GM18858 (cell line): ENCODE measurements at regions not wholly inside any gene's neighbourhood (a gene's known extent, or its start where the extent isn't known, plus 50 kb on each side); places are given as distances from the start of the nearest gene placed in this dataset.
A peak's percentile ranks its signal among the peaks of the same experiment; 100 is the strongest.

Experiments used
- ATAC-seq: cut with Tn5 transposase; IDR thresholded peaks from one replicate; pipeline ENCODE4 v1.9.1; 2021; ENCODE audit not compliant: unreplicated experiment

DNA sequence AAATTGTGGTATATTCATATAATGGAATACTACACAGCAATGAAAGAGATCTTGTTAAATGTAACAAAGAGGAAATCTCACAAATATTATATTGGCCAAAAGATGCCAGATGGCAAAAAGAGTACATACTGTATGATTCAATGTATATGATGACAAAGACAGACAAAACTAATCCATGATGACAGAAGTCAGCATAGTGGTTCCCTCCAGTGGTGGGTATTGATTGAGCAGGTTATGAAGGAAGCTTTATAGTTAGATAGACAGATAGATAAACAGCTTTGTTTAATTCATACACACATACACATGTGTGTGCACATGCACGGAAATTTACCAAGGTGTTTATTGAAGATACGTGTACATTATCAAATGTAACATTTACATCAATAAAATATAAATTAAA, 74.4 kb upstream of the SMIM36 start:
- no peak for ATAC-seq

DNA sequence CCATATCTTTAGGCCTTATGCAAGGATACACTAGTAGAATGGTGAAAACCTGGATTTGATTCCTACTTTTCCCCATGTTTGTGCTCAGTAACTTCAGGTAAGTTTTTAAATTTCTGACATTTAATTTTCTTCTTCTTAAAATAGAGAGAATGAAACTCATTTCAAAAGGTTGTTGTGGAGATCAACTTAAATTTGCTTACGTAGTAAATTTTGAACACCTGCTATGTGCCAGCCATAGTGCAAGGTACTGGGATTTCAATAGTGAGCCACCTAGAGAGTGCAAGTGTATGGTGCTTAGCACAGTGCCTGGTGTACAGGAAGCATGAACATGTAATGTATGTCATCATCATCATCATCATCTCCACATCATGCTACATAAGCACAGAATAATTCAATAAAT, 73.6 kb upstream of the SMIM36 start:
- ATAC-seq = no peak

DNA sequence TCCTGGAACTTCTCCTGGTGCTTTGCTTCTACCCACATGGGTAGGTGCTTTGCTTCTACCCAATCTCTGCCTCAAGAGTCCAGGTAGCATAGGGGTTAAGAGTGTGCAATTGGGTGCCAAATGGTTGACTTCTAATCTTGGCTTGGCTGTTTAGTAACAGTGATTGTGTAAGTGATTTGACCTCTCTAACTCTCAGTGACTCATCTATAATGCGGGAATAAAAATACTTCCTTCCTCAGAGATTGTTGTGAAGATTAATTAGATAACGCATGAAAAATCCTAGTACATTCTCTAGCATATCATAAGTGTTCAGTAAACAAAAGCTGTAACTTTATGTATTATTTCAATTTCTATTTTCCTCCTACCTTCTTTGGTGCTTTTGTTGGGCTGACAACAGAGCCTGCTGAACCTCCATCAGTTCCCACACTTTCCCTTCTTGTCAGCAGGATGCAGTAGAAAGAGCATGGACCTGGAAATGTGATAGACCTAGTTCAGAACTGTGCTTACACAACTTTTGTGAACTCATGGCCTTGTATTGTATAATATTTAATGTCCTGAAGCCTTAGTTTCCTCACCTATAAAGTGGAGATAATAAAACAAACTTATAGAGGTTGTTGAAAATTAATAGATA, 72.9 kb upstream of the SMIM36 start:
- ATAC-seq = no peak

DNA sequence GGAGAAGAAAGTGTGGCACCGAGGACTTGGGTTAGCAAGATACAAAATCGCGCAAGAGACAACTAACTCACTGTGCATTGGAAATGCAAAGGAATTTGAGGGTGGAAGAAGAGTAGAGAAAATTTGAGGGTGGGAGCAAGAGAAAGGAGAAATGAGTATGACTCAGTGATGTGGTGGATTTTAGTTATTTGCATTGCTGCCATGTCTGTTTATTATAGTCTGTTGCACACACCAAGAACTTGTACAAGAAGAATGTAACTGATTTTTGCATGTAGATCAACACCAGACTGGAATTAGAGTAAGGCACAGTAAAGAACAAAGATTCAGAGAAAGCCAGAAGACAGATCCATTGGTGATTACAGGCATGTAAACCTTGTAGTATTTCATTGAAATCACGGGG, 71.6 kb upstream of the SMIM36 start:
- ATAC-seq = no peak

DNA sequence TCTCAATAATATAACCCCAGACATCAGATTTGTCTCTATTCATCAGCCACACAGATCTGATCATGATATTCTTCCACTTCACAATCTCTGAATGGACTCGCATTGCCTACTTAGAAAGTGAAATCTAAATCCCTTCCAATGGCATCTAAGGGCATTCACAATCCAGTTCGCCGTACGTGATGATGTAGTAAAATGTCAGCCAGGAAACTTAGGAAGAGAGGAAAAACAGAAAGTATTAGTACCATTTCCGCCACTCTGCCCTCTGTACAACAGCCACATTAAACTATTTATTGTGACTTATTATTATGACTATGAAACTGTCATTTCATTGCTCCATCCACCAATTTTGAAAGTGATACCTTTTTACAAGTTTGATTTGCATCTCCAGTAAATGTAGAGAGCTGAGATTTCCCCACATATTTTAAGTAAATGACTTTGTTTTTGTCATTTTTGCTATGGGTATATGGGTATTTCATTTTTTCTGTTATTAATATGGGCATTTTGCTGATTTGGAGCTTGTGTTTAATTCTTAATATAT, 69.4 kb upstream of the SMIM36 start:
- peak; percentile 59 for ATAC-seq

DNA sequence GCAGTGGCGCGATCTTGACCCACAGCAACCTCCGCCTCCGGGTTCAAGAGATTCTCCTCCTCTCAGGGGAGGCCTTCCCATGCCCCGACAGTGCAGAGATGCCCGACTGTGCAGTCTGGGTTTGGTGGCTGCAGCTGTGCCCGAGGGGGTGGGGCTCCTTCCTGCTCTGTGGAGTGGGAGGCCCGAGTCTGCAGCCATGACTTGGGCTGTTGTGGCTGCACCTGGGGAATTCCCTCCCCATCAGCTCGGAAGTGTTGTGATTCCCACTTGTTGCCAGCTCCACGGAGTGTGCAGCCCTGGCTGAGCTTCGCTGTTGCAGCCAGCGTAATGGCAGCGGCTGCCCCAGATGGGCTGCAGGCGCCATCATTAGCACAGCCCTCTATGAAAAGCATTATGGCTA, 66.4 kb upstream of the SMIM36 start:
- ATAC-seq = no peak

DNA sequence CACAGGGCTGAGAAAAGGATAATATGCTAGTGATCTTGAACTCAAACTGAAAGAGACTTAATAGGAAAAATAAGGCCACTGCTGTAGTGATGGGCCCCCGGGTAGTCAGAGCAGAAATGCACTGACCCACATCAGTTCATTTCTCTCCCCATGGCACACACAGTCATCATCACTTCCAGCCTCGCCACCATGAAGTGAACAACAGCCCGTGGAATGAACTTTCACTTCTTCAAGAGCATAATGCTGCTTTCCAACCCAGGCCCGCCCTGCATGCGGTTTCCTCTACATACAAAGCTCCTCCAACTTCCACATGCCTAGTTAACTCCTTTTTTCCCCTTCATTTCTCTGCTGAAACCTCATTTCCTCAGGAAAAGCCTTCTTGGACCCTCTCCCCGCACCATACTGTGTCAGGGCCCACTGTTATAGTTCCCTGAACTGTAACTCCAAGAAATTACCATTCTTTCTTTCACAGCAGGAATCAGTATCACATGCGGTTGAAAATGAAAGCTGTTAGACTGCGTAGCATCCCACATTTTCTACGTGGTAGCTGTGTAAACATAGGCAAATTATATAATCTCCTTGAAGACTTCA, 65.8 kb upstream of the SMIM36 start:
- peak; percentile 49 for ATAC-seq

DNA sequence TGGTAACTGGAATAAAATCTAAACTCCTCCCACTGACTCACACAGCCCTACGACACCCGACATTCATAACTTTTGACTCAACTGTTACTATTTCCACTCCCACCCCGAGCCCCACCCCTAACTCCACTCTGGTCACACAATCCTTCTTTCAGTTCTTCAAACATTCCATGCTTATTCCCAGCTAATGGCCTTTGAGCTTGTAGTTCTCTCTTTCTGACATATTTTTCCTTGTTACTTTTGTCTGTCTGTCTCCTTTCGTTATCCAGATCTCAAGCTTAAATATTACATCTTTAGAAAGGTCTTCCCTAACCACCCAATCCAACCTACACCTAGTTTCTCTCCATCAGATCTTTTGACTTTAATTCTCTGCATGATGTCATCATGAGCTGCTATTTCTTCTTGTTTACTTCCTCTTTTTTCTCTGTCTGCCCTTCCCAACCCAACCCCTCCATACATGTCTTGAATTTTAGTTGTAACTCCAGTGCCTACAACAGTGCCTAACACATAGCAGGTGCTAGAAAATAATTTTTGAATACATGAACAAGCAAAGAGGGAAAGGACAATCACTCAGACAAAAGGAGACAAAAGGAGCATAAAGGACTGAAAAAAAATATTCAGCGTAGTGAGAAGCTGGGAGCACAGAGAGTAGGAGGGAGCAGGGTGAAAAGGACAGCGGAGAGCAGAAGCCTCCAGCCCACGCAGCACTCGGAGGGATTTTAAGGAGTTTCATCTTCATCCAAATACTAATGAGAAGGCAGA, 65.2 kb upstream of the SMIM36 start:
- ATAC-seq = peak; percentile 22

DNA sequence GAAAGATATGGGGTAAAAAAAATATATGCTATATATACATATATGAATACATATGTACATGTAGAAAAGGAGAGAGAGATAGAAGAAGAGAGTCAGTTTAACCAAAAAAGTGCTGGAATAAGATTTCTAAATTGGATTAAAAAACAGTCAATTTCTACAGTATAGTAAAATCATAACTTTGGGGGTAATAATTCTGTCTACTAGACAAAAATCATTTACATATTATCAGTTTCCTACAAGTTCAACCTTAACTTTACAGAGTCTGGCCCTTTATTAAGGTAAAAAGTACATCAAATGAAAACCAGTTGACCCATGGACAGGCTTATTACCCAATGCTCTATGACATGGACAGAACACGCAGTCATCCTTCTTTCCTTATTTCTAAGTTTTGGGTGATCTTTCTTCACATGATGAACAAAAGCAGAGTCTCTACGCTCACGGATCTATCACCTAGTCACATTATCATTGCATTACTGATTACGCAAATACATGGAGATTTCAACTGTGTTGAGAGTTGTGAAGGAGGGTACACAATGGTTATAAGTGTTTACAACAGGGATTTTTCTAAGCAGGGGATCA, 63.9 kb upstream of the SMIM36 start:
- no peak for ATAC-seq

DNA sequence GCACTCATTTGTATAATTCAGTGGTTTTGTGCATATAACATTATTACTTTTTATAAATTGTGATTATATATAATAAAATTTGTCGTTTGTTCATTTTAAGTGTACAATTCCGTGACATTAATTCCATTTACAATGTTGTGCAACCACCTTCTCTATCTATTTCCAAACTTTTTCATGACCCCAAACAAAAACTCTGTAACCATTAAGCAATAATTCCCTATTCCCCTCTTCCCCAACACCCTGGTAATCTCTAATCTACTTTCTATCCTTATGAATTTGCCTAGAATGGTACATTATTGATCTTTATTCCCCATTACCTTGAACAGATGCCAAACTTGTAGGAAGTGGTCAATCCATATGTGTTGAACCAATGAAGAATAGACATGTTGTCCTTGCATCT, 61.3 kb upstream of the SMIM36 start:
- no peak for ATAC-seq

DNA sequence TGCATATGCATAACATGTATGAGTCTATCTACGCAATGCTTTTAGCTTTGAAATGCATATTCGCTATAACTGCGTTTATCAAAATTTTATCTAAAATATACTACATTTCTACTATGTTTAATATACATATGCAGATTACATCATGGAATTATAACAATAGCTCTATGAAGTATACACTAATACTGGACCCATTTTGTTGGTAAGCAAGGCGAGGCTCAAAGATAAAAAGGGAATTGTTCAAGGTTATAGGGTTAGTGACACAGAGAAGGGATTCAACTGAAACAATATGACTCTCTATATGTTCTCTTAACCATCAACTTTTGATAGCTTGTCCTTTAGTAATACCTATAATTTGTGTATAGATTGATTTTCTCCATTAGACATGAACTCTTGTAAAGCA, 60.9 kb upstream of the SMIM36 start:
- ATAC-seq = no peak

DNA sequence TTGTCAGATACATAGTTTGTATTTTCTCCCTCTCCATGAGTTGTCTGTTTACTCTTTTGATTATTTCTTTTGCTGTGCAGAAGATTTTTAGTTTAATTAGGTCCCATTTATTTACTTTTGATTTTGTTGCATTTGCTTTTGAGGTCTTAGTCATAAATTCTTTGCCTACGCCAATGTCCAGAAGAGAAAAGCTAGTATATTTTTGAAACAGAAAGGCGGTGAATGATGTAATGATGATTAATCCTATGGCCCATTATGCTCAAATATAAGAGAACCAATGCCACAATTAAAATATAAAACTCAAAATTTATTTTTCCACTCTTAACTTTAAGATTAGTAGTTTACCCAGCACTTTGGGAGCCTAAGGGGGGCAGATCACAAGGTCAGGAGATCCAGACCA, 59.8 kb upstream of the SMIM36 start:
- ATAC-seq = no peak

DNA sequence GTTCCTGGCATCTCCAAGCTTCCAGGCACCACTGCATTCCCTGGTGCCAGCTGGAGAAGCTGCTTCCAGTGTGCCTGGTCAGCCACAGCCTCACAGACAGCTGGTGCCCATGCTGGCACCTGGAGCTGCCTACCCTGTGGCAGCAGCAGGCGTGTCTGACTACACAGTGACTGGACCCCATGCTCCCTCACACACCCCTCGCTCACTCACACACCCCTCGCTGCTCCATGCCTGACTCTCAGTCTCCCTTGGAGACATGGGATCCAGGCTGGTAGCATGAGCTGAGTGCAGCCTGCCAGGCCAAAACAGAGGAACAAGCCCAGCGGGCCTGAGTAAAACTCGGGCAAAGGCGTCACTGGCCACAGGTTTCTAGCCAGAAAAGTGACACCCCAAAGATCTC, 59.1 kb upstream of the SMIM36 start:
- ATAC-seq = no peak

DNA sequence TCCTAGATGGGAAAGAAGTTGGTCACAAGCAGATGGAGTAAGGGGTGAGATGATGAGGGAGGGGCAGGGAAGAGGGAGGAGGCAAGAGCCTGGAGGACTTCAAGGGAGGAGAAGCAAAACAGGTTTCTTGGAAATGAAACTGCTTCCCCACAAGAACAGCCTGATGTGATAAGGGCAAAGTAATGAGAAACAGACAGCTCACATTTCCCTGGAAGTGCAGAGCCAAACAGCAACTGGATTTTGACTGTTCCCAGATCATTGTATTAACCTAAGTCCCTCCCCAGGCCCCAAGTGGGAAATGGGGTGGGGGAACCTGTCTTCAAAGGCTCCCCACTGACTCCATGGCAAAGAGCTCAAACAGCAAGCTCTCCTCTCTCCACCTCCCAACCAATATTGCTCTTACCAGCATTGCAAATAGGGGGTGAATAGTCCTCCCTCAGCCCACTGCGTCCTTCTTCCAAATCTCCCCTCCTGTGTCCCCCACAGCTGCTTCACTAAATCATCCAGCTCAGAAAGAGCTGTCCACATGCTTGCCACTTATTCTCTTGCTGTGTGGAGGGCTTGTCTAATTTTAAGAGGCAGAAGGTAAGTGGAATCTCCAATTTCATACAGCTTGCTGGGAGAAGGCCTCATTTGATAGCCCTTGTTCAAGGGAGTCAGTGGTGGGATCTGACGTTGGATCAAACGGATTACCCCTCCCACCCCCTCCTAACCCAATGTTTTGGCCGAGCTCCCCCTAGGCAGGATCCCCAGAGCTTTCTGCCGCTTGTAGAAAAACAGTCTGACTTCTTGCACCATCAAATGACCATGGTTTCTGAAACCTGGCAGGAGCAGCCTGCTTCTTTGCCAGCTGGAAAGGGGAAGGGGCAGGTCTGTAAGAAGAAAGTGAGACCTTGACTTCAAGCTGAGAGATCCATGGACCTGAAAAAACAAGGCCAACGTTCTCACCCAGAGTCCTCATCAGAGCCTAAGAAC, 56.3 kb upstream of the SMIM36 start:
- no peak for ATAC-seq

DNA sequence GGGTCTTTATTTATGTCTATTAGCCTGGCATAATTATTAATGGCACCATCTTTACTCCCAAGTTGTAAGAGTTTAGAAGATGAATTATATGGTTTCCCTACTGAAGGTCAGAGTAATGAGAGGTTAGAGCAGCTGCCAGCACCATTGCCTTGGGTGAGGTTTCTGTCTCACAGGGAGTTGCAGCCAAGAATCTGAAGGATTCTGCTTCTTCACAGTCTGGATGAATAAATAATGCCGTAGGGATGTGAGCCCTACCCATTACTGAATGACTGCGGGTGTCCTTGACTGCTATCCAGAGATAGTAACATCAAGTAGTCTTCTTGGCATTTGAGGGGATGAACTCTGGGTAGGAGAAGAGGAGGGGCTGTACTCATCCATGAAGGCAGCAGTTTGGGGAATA, 52.8 kb upstream of the SMIM36 start:
- ATAC-seq = no peak

DNA sequence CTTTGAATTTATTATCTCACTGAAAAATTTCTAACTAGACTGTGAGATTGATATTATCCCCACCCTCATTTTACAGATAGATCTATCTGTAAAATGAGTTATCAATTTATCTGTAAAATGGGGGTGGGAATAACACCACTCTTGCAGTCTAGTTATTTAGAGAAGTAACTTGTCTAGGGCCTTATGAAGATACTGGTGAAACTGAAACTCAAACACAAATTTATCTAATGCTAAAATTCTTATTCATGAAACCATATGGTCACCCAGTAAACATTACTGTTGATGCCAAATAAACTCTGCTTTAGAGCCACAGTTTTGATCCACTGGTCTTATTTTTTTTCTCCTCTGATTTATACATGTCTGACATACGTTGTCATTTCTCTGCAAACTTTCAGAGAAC, 52.1 kb upstream of the SMIM36 start:
- ATAC-seq = no peak

DNA sequence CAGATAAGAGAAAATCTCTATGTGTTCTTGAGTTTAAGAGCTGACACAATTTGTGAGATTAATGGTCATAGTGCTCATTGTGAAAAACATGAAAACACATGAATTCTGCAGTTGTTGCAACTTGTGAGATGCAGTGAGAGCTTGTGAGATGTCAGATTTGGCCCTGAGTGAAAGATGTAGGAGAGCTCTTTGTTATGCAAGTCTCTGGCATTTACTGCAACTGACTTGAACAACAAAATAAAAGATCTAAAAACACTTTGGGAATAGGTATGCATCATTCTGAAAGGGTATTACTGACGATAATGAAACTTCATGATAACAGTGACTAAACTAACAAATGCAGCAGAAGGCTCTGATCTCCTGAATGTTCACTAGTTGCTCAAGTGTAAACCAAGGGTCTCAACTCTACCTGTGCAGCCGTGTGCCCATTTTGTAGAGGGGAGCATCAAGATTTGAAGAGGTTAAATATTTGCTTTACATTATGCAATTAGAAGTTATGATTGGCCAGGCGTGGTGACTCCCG, 50.8 kb upstream of the SMIM36 start:
- ATAC-seq = no peak

DNA sequence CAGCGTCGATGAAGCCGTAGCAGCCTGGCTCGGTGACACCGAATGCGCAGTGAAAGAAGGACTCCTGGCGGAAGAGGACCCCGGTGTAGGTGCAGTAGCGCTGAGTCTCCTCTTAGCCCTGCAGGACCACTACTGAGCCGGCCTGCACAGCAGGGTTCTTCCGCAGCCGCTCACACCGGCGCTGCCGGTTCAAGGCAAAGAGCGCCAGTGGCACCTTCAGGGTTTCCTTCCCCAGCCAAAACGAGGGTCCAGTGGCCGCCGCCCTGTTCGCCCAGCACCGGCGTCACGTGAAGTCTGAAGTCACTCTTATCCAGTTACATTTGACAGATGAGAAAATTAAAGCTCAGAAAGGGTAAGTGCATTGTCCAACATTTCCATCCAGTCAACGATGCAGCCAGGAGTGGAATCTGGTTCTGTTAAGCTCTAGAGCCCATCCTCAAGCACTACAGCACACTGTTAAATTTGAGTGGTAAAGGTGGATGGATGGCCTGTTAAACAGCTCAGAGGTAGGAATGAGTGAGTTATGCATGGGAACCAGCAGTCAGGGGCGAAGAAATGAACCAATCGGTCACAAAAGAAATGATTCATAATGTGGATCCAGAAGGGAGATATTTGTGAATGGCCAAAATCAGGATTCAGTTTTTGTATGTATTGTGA, 50.2 kb upstream of the SMIM36 start:
- ATAC-seq = no peak
